H9 (cell line): ENCODE measurements at regions not wholly inside any gene's neighbourhood (a gene's known extent, or its start where the extent isn't known, plus 50 kb on each side); places are given as distances from the start of the nearest gene placed in this dataset.

Source experiments
- DNase-seq: peaks from one replicate; pipeline ENCODE4 v3.0.0-alpha.2; 2017
- H2AFZ ChIP-seq: one replicate; pipeline ENCODE4 v1.6.1; 2013; ENCODE audit warnings: mild to moderate bottlenecking, low read length, control low read depth, moderate library complexity
- H2AK5ac ChIP-seq: 2 replicates; pipeline ENCODE4 v1.6.1; 2013; ENCODE audit warnings: low read length, control low read depth, mixed read lengths; ENCODE audit not compliant: insufficient read length
- H2BK120ac ChIP-seq: one replicate; pipeline ENCODE4 v1.6.1; 2013; ENCODE audit warnings: low read depth, mild to moderate bottlenecking, low read length, control low read depth, inconsistent platforms; ENCODE audit not compliant: poor library complexity, severe bottlenecking
- H2BK12ac ChIP-seq: 2 replicates; pipeline ENCODE4 v1.6.1; 2013; ENCODE audit warnings: low read length, control low read depth, mixed read lengths, low read depth; ENCODE audit not compliant: insufficient read length
- H2BK15ac ChIP-seq: 2 replicates; pipeline ENCODE4 v1.6.1; 2013; ENCODE audit warnings: low read depth, low read length, control low read depth
- H2BK20ac ChIP-seq: one replicate; pipeline ENCODE4 v1.6.1; 2013; ENCODE audit warnings: low read depth, mild to moderate bottlenecking, low read length, control low read depth, inconsistent platforms; ENCODE audit not compliant: poor library complexity, severe bottlenecking
- H2BK5ac ChIP-seq: 2 replicates; pipeline ENCODE4 v1.6.1; 2013; ENCODE audit warnings: low read length, control low read depth, mixed read lengths; ENCODE audit not compliant: insufficient read length
- H3K14ac ChIP-seq: 2 replicates; pipeline ENCODE4 v1.6.1; 2013; ENCODE audit warnings: low read length, control low read depth; ENCODE audit not compliant: insufficient read depth
- H3K18ac ChIP-seq: 2 replicates; pipeline ENCODE4 v1.6.1; 2013; ENCODE audit warnings: low read depth, mild to moderate bottlenecking, mixed read lengths, low read length, control low read depth; ENCODE audit not compliant: insufficient read length
- H3K23ac ChIP-seq: 2 replicates; pipeline ENCODE4 v1.6.1; 2013; ENCODE audit warnings: low read length, control low read depth, mixed read lengths, low read depth; ENCODE audit not compliant: insufficient read length
- H3K23me2 ChIP-seq: 2 replicates; pipeline ENCODE4 v1.6.1; 2013; ENCODE audit warnings: low read depth, mild to moderate bottlenecking, mixed read lengths, low read length, control low read depth; ENCODE audit not compliant: insufficient read length, poor library complexity, severe bottlenecking
- H3K27ac ChIP-seq: 2 replicates; pipeline ENCODE4 v1.5.1; 2013; ENCODE audit warnings: low read length, control low read depth, mixed read lengths, low read depth; ENCODE audit not compliant: insufficient read length
- H3K27me3 ChIP-seq: 2 replicates; pipeline ENCODE4 v1.6.1; 2013; ENCODE audit warnings: low read length, control low read depth, inconsistent platforms; ENCODE audit not compliant: insufficient read depth
- H3K4ac ChIP-seq: 2 replicates; pipeline ENCODE4 v1.6.1; 2013; ENCODE audit warnings: low read depth, mild to moderate bottlenecking, control low read depth, inconsistent platforms, low read length, moderate library complexity
- H3K4me1 ChIP-seq: 2 replicates; pipeline ENCODE4 v1.6.1; 2013; ENCODE audit warnings: low read length, control low read depth, inconsistent platforms; ENCODE audit not compliant: insufficient read depth
- H3K4me2 ChIP-seq: 2 replicates; pipeline ENCODE4 v1.6.1; 2013; ENCODE audit warnings: low read length, control low read depth, mixed read lengths; ENCODE audit not compliant: insufficient read length, insufficient read depth
- H3K56ac ChIP-seq: 2 replicates; pipeline ENCODE4 v1.6.1; 2013; ENCODE audit warnings: low read depth, mild to moderate bottlenecking, mixed read lengths, low read length, control low read depth; ENCODE audit not compliant: insufficient read length
- H3K79me1 ChIP-seq: 2 replicates; pipeline ENCODE4 v1.6.1; 2013; ENCODE audit warnings: low read depth, mild to moderate bottlenecking, moderate library complexity, low read length, control low read depth, inconsistent platforms; ENCODE audit not compliant: insufficient read depth, poor library complexity, severe bottlenecking
- H3K79me2 ChIP-seq: 2 replicates; pipeline ENCODE4 v1.6.1; 2013; ENCODE audit warnings: low read length, control low read depth, inconsistent platforms; ENCODE audit not compliant: insufficient read depth
- H3K9ac ChIP-seq: 2 replicates; pipeline ENCODE4 v1.6.1; 2013; ENCODE audit warnings: low read length, control low read depth, mixed read lengths; ENCODE audit not compliant: insufficient read length; ENCODE audit errors: extremely low read depth
- H3K9me3 ChIP-seq: one replicate; pipeline ENCODE4 v1.6.1; 2013; ENCODE audit warnings: low read depth, low read length, inconsistent platforms; ENCODE audit not compliant: control insufficient read depth
- H3T11ph ChIP-seq: one replicate; pipeline ENCODE4 v1.6.1; 2013; ENCODE audit warnings: mild to moderate bottlenecking, low read length, control low read depth, inconsistent platforms
- H4K20me1 ChIP-seq: one replicate; pipeline ENCODE4 v1.6.1; 2013; ENCODE audit not compliant: control insufficient read depth, insufficient read length, insufficient read depth
- H4K5ac ChIP-seq: 2 replicates; pipeline ENCODE4 v1.6.1; 2013; ENCODE audit warnings: low read depth, mild to moderate bottlenecking, mixed read lengths, low read length, control low read depth; ENCODE audit not compliant: insufficient read length
- H4K8ac ChIP-seq: replicated peaks from 2 replicates; pipeline ENCODE4 v1.6.1; 2013; ENCODE audit warnings: low read length, control low read depth, mixed read lengths, low read depth; ENCODE audit not compliant: insufficient read length
- H4K91ac ChIP-seq: 2 replicates; pipeline ENCODE4 v1.6.1; 2013; ENCODE audit warnings: low read depth, mild to moderate bottlenecking, moderate library complexity, mixed read lengths, low read length, control low read depth; ENCODE audit not compliant: insufficient read length
- H3K27ac Mint-ChIP-seq, 3 experiments: 2 replicates in 2 of 3; 3 replicates in 1 of 3; pipeline ENCODE4 v1.8.0; 2020 to 2021; ENCODE audit warnings: mixed read lengths in 3 of 3, mild to moderate bottlenecking in 1 of 3, moderate library complexity in 1 of 3
- H3K27me3 Mint-ChIP-seq: 2 replicates; pipeline ENCODE4 v1.8.0; 2021; ENCODE audit warnings: low read depth, mild to moderate bottlenecking, moderate library complexity, mixed read lengths
- H3K36me3 Mint-ChIP-seq, 3 experiments: 2 replicates in 2 of 3; 3 replicates in 1 of 3; pipeline ENCODE4 v1.8.0; 2020 to 2021; ENCODE audit warnings: low read depth in 3 of 3, mixed read lengths in 3 of 3; ENCODE audit not compliant: insufficient read depth in 1 of 3
- H3K4me1 Mint-ChIP-seq, 2 experiments: 2 replicates each; pipeline ENCODE4 v1.8.0; 2020; ENCODE audit warnings: mixed read lengths in 2 of 2
- H3K4me3 Mint-ChIP-seq, 2 experiments: 2 replicates in 1 of 2; 3 replicates in 1 of 2; pipeline ENCODE4 v1.8.0; 2020 to 2021; ENCODE audit warnings: mild to moderate bottlenecking in 2 of 2, mixed read lengths in 2 of 2, moderate library complexity in 1 of 2
- H3K9me3 Mint-ChIP-seq, 2 experiments: 2 replicates in 1 of 2; 3 replicates in 1 of 2; pipeline ENCODE4 v1.8.0; 2020; ENCODE audit warnings: mild to moderate bottlenecking in 2 of 2, mixed read lengths in 2 of 2, moderate library complexity in 1 of 2
- CTCF ChIP-seq: fragments of 200-600 bp; sonication (generic); conservative IDR thresholded peaks from 3 replicates; pipeline ENCODE4 v1.8.0; 2021; ENCODE audit warnings: antibody characterized with exemption, mild to moderate bottlenecking
- WGBS: extraction: QIAGEN DNeasy Blood & Tissue Kit; methylation state at CpG from one replicate; pipeline ENCODE4 v1.1.7; 2013; ENCODE audit warnings: missing lambda C conversion rate, low lambda C conversion rate, mixed read lengths; ENCODE audit not compliant: insufficient read length; ENCODE audit errors: extremely low coverage; 5-methylcytosine and 5-hydroxymethylcytosine counted together

GRCh38 chr2:117299451-117299850 lies 515.0 kb upstream of the DDX18 start:
- H3K27me3 Mint-ChIP-seq = peaks cover 28% of the 10 kb centered on the region

More at GRCh38 chr2:117299451-117299850, 515.0 kb upstream of the DDX18 start:
- Histone ChIP-seq H2BK12ac (no peak overlapping the region), H2BK5ac (no peak overlapping the region), H3T11ph (no peak overlapping the region), H3K79me1 (no peaks in the 10 kb centered on the region), H3K4ac (no peak overlapping the region), H3K27ac (no peak overlapping the region), H4K5ac (no peak overlapping the region), H3K4me1 (no peaks in the 10 kb centered on the region), H2AK5ac (no peak overlapping the region), H4K91ac (no peak overlapping the region), H3K9ac (no peak overlapping the region), H4K8ac (no peak overlapping the region), H2BK120ac (no peak overlapping the region), H2BK20ac (no peak overlapping the region), H3K9me3 (no peaks in the 10 kb centered on the region), H3K56ac (no peak overlapping the region), H2BK15ac (no peak overlapping the region), H3K23ac (no peak overlapping the region), H3K14ac (no peak overlapping the region), H2AFZ (no peak overlapping the region), H3K79me2 (no peaks in the 10 kb centered on the region), H3K27me3 (no peaks in the 10 kb centered on the region), H3K18ac (no peak overlapping the region), H3K4me2 (no peak overlapping the region), H4K20me1 (no peaks in the 10 kb centered on the region), H3K23me2 (no peaks in the 10 kb centered on the region)
- Mint-ChIP-seq H3K4me1 (no peaks in the 10 kb centered on the region), H3K27ac (no peak overlapping the region), H3K36me3 (no peaks in the 10 kb centered on the region; a peak in 1 of 7 replicates), H3K4me3 (no peak overlapping the region), H3K9me3 (no peaks in the 10 kb centered on the region; a peak in 3 of 5 replicates)
- WGBS = no CpG with 5 or more reads among the region's 2 CpGs
- no peak for TF ChIP-seq CTCF
- DNase-seq = no peak
